NCI-H226 (cell line): ENCODE measurements at regions not wholly inside any gene's neighbourhood (a gene's known extent, or its start where the extent isn't known, plus 50 kb on each side); places are given as distances from the start of the nearest gene placed in this dataset.
"Not testable (repeated sequence)": the region's sequence is repeated elsewhere in the genome, so short reads cannot be mapped to it uniquely, and the experiment has no call there.

Experiments used
- DNase-seq: peaks from one replicate; pipeline ENCODE4 v3.0.0-alpha.2; 2015

DNA sequence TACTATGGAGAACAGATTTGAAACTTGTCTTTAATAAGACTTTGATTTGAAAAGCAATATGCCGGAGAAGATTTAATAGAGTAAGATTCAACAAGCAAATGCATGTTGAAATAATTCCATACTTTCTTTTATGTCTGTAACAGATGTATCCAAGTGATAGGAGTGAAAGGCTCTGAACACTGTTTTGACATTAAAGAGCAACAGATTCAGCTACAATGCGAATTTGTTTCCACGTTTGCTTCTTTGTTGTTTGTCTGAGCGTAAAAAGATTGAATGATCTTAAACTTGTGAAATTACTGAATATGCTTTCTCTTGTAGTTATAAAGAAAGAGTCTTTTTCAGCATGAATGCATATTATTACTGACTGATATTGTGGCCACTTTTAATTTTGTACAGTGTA, 2612.9 kb downstream of the PCDH9 start:
- no peak for DNase-seq

- DNase-seq = peak; percentile 64
Observed at GRCh38 chr13:64591971-64592370, 2638.2 kb downstream of the PCDH9 start.

GRCh38 chr13:64579331-64579730, 2650.8 kb downstream of the PCDH9 start:
- no peak for DNase-seq

DNA sequence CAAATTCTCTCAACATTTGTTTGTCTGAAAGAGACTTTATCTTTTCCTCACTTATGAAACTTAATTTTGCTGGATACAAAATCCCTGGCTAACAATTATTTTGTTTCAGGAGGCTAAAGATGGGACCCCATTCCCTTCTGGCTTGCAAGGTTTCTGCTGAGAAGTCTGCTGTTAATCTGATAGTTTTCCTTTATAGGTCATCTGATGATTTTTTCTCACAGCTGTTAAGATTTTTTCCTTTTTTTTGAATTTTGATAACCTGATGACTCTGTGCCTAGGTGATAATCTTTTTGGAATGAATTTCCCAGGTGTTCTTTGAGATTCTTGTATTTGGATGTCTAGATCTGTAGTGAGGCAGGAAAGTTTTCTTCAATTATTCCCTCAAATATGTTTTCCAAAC, 2661.4 kb downstream of the PCDH9 start:
- no peak for DNase-seq

GRCh38 chr13:64558031-64558430, 2672.1 kb downstream of the PCDH9 start:
- DNase-seq = not testable (repeated sequence)

DNA sequence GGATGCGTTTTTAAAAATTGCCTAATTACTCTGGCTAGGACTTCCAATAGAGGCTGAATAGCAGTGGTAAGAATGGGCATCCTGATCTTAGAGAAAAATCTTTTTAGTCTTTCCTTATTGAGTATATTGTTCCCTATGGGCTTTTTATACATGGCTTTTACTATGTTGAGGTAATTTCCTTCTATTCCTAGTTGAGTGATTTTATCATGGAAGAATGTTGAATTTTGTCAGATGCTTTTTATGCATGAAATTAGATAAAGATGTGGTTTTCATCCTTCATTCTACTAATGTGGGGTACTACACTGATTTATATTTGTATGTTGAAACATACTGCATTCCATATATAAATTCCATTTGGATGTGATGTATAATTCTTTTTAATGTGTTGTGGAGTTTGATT, 2673.8 kb downstream of the PCDH9 start:
- DNase-seq = peak; percentile 43

GRCh38 chr13:64553411-64554129, 2676.6 kb downstream of the PCDH9 start:
- peak; percentile 22 for DNase-seq

GRCh38 chr13:64551755-64552154, 2678.4 kb downstream of the PCDH9 start:
- peak; percentile 67 for DNase-seq

DNA sequence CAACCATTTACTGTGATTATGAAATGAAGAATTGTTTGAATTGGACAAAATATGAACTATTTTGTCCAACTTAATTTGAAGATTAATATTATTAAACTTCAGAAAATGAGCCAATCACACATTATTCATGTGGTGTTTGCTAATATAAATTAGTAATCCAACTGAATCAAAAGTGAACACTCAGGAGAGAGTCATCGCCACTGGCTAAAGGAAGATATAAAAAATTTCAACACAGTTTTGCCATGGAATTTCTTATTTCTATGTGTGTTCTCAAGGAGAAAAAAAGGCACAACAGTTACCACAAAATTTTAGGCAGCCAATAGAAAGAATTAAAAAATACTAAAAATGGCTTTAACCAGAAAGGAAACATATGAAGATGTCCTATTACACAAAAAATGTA, 2683.8 kb downstream of the PCDH9 start:
- no peak for DNase-seq

DNA sequence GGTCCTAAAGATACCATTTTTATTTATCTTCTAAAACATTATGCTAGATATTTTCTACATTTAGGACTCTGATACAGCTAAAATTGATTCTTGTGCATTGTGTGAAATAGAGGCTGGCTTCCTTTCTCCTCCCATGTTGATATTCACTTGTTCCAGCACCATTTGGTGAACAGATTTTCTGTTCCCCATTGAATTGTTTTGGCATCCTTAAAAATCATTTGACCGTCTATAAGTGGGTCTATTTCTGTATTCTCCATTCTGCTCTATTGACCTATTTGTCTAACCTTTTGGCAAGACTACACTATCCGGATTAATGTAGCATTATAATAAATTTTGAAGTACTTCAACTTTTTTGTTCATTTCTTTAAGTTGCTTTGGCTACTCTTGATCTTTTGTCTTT, 2689.2 kb downstream of the PCDH9 start:
- no peak for DNase-seq

GRCh38 chr13:64540468-64540867, 2689.7 kb downstream of the PCDH9 start:
- DNase-seq = no peak

- DNase-seq = no peak
Observed at GRCh38 chr13:64538711-64539110, 2691.4 kb downstream of the PCDH9 start.

DNA sequence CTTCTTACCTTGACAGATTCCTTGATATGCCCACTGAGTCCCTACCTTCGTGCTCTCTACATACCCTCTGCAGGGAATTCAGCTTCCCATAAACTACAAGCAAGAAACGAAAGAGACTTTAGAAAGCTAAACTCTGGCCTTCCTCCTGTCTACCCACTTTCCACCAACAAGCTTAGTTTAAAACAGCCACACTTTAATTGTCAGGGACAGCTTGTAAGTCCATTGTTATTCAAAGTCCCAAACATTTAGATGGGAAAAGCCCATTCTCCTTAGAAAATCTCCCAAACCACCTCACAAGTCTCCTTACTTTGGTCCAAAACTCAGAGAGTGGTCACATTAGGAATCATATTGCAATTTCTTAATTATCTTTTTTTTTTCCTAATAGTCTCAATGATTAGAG, 2695.8 kb downstream of the PCDH9 start:
- DNase-seq = no peak

DNA sequence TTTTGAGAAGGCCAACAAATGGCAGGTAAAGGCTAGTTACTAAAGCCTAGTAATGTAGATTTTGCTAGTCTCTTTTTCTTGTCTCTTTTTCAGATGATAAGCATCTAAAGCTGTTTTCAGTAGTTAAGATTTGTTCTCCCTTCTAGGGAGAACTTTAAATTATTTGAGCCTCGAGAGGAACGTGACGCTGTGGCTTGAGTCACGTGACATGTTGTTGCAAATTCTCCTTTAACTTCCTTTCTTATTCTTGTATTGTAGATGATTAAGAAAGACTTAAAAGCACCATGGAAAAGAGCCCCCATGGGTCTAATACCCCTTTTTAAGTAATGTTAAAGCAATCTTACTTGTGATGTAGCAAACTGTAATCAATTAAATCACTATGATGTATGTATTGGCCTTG, 2698.7 kb downstream of the PCDH9 start:
- no peak for DNase-seq

- DNase-seq = no peak
Observed at GRCh38 chr13:64529874-64530485, 2700.2 kb downstream of the PCDH9 start.

DNA sequence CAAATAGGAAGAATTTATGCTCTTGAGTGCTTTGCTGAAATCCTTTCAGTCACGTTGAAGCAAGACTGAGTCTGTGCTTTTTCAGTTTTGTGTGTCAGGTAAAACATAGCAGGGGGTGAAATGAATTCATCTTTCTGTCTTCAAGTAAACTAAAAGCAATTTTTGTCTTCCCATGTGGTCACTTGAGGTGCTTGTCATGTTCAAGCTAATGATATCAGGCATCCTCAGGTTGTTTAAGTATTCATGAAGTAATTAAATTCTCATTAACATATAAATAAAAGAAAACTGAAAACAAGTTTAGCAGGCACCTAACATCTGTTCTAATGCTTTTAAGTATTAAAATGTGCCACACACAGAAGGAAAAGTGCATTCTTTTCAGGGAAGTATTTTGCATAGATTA, 2701.3 kb downstream of the PCDH9 start:
- no peak for DNase-seq

- no peak for DNase-seq
Observed at GRCh38 chr13:64527561-64527960, 2702.6 kb downstream of the PCDH9 start.

DNA sequence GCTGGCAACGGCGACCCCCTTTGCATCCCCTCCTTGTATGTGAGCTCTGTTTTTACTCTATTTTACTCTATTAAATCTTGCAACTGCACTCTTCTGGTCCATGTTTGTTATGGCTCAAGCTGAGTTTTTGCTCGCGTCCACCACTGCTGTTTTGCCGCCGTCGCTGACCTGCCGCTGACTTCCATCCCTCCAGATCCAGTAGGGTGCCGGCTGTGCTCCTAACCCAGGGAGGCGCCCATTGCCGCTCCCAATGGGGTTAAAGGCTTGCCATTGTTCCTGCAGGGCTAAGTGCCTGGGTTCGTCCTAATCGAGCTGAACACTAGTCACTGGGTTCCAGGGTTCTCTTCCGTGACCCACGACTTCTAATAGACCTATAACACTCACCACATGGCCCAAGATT, 2704.4 kb downstream of the PCDH9 start:
- no peak for DNase-seq

DNA sequence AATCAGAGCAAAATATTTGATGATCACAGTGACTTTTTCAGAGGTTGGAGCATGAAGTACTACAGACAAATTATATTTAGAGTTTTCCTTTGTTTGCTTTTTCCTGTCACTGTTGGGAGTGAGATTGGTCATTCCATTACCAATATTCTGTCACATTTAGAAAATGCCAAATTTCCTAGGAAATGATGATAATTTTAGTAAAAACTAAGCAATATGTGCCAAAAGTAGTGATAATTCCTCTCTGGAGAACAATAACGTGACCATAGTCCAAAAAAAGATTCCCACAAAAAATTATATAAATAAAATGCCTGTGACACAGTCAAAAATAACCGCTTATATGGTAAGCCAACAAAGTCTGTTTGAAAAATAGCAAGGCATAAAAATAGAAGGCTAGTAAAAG, 2719.4 kb downstream of the PCDH9 start:
- no peak for DNase-seq

DNA sequence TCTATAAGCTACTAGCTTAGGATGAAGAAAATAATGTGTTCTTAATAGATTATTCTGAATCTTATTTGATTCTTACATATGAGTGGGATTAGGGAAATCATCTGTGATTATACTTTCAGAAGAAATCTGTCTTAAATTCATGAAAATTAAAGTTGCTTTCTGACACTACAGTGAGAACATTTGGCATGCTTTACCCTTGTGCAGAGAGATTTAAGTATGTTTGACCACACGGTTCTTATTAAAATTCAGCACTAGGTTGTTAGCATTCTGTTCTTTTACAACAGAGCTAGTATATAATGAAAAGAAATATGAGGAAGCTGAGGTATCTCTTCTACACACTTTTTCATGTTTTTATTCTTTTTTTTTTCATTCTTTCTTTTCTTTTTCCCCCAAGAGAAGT, 2723.9 kb downstream of the PCDH9 start:
- DNase-seq = no peak

DNA sequence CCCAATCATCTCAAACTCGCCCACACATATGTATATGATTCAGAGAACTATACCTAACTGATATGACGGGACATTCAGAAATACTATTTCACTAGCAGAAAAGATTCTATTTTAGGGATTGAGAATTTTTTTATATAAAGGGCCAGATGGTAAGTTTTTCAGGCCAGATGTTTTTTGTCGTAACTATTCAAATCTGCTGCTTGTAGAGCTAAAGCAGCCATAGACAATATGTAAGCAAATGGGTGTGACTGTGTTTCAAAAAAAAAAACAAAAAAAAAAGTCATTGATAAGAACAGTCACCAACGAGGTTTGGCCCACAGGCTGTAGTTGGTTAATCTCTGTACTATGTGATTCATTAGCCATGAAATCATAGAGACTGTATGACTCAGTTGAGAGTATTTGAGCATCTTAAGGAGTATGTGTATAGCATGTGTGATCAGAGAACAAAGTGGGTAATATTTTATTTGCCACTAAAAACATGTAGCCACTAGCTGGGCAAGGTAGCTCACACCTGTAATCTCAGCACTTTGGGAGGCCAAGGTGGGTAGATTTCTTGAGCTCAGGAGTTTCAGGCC, 2724.7 kb downstream of the PCDH9 start:
- peak; percentile 68 for DNase-seq

DNA sequence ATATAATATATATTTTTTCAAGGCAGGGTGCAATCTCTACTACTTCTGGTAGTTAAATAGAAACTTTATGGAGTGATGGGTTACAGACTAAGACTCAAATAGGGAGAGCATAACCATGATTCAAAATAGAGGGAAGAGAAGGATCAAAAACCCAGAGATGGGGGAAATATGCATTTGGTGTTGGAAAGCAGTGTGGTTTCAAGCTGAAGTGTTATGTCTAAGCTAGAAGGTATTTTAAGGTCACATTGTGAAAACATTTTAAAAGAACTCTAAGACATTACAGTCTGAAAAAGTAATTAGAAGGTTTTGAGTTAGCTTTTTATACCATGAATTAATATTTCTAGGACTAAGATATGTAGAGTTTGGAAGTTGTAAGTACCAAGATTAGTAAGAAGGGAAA, 2741.4 kb downstream of the PCDH9 start:
- no peak for DNase-seq

GRCh38 chr13:64482373-64482772, 2747.8 kb downstream of the PCDH9 start:
- DNase-seq = no peak

GRCh38 chr13:64480672-64481071, 2749.5 kb downstream of the PCDH9 start:
- no peak for DNase-seq

DNA sequence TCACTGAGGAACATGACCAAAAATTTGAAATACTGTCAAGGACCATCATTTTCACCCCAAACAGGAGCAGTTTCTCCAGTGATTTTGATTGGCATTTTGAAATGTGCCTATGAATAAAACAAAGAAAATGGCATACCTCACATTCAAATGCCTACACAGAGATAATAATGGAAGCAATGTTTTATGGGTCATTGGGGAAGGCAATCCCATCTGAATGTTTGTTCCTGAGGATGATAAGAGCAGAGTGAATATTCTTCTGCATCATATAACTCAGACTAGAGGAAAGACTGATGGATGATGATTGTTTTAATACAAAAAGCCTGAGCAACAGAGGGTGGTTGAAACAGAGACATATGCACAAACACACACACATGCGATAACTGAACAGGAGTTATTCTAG, 2749.9 kb downstream of the PCDH9 start:
- DNase-seq = no peak
